Skeletal muscle satellite cell (primary cell): ENCODE measurements at regions not wholly inside any gene's neighbourhood (a gene's known extent, or its start where the extent isn't known, plus 50 kb on each side); places are given as distances from the start of the nearest gene placed in this dataset.

Experiments
- H3K27me3 ChIP-seq: 2 replicates; pipeline ENCODE4 v1.7.0; 2013; ENCODE audit warnings: low read length; ENCODE audit not compliant: control insufficient read depth, insufficient read depth
- H3K36me3 ChIP-seq: 2 replicates; pipeline ENCODE4 v1.7.0; 2013; ENCODE audit warnings: mild to moderate bottlenecking, control low read depth, low read length; ENCODE audit not compliant: insufficient read depth
- H3K4me1 ChIP-seq: 2 replicates; pipeline ENCODE4 v1.7.0; 2013; ENCODE audit warnings: low read length; ENCODE audit not compliant: control insufficient read depth, insufficient read depth
- H3K4me2 ChIP-seq: 2 replicates; pipeline ENCODE4 v1.7.0; 2013; ENCODE audit warnings: mild to moderate bottlenecking, low read length
- H3K4me3 ChIP-seq: 2 replicates; pipeline ENCODE4 v1.7.0; 2013; ENCODE audit warnings: low read length
- H3K9ac ChIP-seq: 2 replicates; pipeline ENCODE4 v1.7.0; 2013; ENCODE audit warnings: mild to moderate bottlenecking, low read depth, low read length, moderate library complexity
- H3K9me3 ChIP-seq: replicated peaks from 2 replicates; pipeline ENCODE4 v1.7.0; 2013; ENCODE audit warnings: mild to moderate bottlenecking, control low read depth, low read length

DNA sequence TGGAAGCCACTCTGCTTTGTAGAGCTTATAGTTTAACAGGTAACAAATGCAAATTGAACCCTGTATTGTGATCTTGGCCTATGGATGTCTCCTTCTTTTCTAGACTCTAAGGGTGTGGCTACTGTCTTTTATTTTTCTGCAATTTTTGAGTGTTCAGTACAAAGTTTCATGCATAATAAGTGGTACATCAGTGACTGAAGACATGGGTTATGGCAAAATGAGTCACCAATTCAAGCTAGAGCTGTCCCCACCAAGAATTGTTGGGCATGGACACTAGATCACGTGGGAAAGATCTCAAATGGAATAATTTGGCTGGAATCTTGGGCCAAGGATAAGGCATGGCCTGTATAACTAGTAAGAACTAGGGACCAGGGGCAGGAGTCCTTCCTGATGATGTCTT lies 228.4 kb upstream of the N4BP1 start:
- Histone ChIP-seq H3K36me3 (no peaks in the 10 kb centered on the region), H3K9me3 (no peaks in the 10 kb centered on the region), H3K9ac (no peak overlapping the region), H3K27me3 (no peaks in the 10 kb centered on the region), H3K4me1 (no peaks in the 10 kb centered on the region), H3K4me2 (no peak overlapping the region), H3K4me3 (no peak overlapping the region)

DNA sequence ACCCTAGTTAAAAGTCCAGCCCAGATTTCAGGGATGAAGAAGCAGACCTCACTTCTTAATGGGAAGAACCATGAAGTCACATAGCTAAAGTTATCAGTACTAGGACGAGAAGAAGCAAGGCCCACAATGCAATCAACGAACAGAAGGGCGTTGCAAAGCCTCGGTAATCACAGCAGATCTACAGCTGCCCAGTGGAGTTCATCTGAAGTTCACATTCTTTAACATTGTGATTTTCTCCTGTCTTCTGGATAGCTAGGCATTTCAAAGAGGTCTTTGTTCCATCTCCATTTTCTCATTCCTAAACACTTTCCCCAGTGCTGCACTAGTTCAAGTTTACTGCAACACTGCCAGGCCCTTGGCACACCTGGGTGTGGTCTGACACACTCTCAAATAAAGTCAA lies 226.7 kb upstream of the N4BP1 start:
- no peak overlapping the region for H3K4me3 ChIP-seq
- no peaks in the 10 kb centered on the region for H3K9me3 ChIP-seq
- H3K4me2 ChIP-seq, result no peak overlapping the region
- no peaks in the 10 kb centered on the region for H3K27me3 ChIP-seq
- no peaks in the 10 kb centered on the region for H3K36me3 ChIP-seq
- H3K9ac ChIP-seq, result no peak overlapping the region
- no peaks in the 10 kb centered on the region for H3K4me1 ChIP-seq

DNA sequence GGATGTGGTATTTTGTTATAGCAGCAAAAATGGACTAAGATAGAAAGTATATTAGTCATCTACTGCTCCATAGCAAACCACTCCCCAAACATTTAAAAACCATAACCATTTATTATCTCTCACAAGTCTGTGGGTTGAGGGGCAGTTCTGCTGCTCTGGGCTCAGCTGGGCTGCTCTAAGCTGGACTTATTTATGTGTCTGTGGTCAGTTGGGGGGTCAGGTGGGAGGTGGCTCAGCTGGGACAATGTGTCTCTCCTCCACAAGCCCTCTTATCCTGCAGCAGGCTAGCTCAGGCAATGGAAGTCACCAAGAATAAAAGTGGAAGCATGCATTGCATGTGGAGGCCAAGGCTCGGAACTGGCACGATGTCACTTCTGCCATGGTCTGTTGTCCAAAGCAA lies 226.1 kb upstream of the N4BP1 start:
- no peaks in the 10 kb centered on the region for H3K4me1 ChIP-seq

DNA sequence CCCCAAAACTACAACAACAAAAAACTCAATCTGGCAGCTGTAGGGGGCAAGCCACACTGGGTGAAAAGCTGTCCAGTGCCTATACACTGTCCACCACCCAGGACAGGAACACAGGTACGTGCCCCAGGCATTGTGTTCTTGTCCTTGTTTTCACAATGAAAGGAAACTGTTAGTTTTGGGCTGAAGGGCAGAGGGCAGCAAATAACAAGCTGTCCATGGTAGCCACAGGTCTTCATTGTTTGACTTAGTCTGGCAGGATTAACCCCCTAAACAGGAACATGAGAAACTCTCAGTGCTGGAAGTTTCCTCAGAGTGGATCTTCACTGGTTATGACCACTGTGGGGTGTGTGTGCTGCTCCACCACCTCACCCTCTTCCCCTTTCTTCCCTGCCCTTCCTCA lies 224.6 kb upstream of the N4BP1 start:
- no peaks in the 10 kb centered on the region for H3K36me3 ChIP-seq
- H3K4me3 ChIP-seq, result no peak overlapping the region
- H3K9ac ChIP-seq, result no peak overlapping the region
- H3K9me3 ChIP-seq, result no peaks in the 10 kb centered on the region
- H3K27me3 ChIP-seq, result no peaks in the 10 kb centered on the region
- no peak overlapping the region for H3K4me2 ChIP-seq
- H3K4me1 ChIP-seq, result no peaks in the 10 kb centered on the region

More for the DNA sequence above, 226.1 kb upstream of the N4BP1 start:
- no peaks in the 10 kb centered on the region for H3K9me3 ChIP-seq
- no peak overlapping the region for H3K9ac ChIP-seq
- no peak overlapping the region for H3K4me3 ChIP-seq
- H3K4me2 ChIP-seq, result no peak overlapping the region
- no peaks in the 10 kb centered on the region for H3K27me3 ChIP-seq
- H3K36me3 ChIP-seq, result no peaks in the 10 kb centered on the region

DNA sequence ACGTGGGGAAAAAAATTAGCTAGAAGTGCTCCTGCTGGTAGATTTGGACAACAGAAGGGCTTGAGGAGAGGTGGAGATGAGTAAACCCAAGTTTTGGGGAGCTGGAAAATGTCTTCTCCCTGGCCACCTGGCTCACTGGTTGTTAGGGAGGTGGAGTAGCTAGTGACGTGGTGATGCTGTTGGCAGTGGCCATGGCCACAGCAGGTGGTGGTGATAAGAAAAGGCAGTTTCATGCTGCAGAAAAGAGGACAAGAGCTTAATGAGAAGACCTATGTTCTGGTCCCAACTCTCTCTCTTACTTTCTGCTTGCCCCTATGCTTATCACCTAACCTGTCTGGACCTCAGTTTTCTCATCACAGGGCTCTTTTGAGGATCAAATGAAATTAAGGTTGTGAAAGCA lies 223.5 kb upstream of the N4BP1 start:
- no peaks in the 10 kb centered on the region for H3K36me3 ChIP-seq
- no peaks in the 10 kb centered on the region for H3K4me1 ChIP-seq
- no peak overlapping the region for H3K9ac ChIP-seq
- H3K4me3 ChIP-seq, result no peak overlapping the region
- H3K9me3 ChIP-seq, result peaks cover 5% of the 10 kb centered on the region
- H3K27me3 ChIP-seq, result no peaks in the 10 kb centered on the region
- H3K4me2 ChIP-seq, result no peak overlapping the region

DNA sequence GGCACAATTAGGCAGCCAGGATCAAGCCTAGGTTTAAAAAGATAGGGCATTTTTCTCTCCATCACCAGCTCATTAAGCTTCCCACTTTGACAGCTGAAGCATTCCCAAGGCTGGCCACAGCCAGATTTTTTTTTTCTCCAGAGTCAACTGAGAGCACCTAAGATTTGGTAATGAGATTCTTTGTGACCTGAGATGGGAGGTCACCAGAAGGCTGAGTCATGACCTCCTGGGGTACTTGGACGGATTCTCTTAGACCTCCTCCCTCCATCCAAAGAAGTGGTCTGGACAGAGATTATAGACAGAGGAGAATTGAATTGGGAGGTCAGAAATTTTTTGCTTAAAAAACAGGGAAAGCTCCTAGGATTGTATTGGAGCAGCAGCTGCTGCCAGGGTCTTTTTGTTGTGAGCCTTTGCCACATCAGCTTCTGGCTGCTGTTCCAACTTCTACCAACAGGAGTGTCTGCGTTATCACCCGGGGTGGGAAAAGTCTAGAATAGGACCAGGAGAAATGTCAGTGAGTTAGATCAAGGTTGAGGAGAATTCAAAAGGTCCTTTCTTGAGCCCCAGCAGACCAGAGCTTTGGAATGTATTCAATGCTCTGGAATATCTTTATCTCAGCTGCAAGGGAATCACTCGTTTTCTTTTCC lies 221.2 kb upstream of the N4BP1 start:
- no peak overlapping the region for H3K4me2 ChIP-seq
- H3K36me3 ChIP-seq, result no peaks in the 10 kb centered on the region
- H3K27me3 ChIP-seq, result no peaks in the 10 kb centered on the region
- no peak overlapping the region for H3K9ac ChIP-seq
- H3K4me3 ChIP-seq, result no peak overlapping the region
- peaks cover 5% of the 10 kb centered on the region for H3K9me3 ChIP-seq
- no peaks in the 10 kb centered on the region for H3K4me1 ChIP-seq

DNA sequence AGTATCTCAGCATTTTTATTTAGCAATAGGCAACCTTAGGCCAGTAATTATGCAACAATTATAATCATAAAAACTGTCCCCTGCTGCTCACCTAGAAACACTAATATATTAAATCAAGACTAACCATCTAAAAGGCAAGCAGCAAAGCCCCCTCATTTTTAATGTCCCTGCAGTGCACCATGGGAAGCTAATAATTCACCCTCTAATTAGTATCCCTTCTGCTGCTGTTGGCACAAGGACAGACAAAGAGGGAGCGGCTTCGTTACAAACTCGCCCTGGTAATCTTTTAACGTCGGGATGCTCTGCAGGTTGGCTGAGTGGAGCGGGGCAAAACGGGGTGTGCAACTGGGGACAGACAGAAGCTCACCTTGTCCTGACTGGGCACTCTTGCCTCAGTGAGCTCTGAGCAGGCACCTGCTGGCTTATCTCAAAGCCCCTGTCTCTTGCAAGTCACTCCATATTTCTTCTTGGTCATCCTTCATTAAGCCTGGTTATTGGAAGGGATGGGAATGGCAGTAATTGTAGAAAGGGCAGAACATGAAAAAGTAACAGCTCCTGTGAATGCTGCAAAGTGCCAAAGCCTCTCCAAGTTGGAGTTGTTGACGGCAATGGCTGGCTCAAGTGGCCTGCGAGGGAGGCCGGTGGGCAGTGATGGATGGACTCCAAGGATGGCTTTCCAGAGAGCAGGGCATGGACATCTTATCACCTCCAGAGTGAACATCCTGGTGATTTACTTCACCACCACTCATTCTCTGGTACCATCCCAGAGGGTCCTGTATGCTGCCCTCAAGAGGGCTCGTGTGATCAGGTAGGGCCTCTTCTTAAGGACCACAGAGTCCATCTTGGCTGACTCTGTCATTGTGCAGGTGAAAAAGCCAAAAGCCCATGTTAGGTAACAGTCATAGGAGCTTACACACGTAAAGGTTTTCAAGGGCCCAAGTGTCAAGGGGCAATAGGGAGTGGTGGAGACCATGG lies 219.6 kb upstream of the N4BP1 start:
- no peaks in the 10 kb centered on the region for H3K36me3 ChIP-seq
- H3K4me3 ChIP-seq, result no peak overlapping the region
- no peak overlapping the region for H3K4me2 ChIP-seq
- H3K9me3 ChIP-seq, result peaks cover 5% of the 10 kb centered on the region
- no peak overlapping the region for H3K9ac ChIP-seq
- H3K27me3 ChIP-seq, result no peaks in the 10 kb centered on the region
- no peaks in the 10 kb centered on the region for H3K4me1 ChIP-seq

DNA sequence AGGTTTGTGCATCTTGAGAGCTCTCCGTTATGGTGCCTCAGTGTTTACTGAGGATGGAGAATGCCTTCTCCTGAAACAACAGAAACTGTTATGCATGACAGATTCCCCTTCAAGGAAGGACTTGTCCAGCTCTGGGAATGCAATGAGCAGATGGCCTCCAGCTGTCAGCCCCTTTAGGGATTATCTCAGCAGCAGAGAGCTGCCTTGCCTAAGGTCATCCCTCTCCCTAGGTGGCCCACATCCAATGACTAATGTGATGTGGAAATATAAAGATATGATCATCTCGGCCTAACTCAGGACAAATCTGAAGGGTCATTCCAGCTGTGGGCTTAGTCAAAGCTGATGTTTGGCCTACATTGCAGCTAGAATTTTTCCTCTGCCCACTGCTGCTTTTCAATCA lies 214.3 kb upstream of the N4BP1 start:
- H3K36me3 ChIP-seq, result no peaks in the 10 kb centered on the region
- no peak overlapping the region for H3K9ac ChIP-seq
- H3K4me1 ChIP-seq, result no peaks in the 10 kb centered on the region
- H3K4me2 ChIP-seq, result no peak overlapping the region
- H3K9me3 ChIP-seq, result peaks cover 5% of the 10 kb centered on the region
- no peaks in the 10 kb centered on the region for H3K27me3 ChIP-seq
- no peak overlapping the region for H3K4me3 ChIP-seq

DNA sequence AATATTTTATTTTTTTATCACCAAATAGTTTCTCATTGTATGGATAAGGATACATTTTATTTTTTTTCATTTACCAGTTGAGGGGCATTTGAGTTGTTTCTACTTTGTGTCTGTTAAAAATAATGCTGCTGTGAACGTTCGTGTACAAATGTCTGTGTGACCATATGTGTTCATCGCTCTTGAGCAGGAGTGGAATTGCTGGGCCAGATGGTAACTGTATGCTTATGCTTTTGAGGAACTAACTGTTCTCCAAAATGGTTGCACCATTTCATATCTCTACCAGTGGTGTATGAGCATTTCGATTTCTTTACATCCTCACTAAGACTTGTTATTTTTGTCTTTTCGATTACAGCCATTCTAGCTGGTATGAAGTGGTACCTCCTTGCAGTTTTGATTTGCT lies 212.5 kb upstream of the N4BP1 start:
- Histone ChIP-seq H3K4me2 (no peak overlapping the region), H3K27me3 (no peaks in the 10 kb centered on the region), H3K4me1 (no peaks in the 10 kb centered on the region), H3K9ac (no peak overlapping the region), H3K4me3 (no peak overlapping the region), H3K36me3 (no peaks in the 10 kb centered on the region), H3K9me3 (peaks cover 3% of the 10 kb centered on the region)

DNA sequence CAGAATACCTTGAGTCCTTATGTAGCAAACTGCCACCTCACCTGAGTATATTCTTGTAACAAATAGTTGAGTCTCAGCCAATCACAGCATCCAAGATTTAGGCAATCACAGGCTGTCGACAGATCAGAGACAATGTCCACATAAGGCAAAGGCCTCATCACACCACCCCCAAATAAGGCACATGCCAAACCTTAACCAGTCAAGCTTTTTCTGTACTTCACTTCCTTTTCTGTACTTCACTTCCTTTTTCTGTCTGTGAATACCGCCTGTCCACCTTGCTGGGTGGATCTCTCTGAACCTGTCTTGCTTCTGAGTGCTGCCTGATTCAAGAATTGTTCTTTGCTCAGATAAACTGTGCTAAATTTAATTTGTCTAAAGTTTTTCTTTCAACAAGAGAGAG lies 210.4 kb upstream of the N4BP1 start:
- Histone ChIP-seq H3K4me1 (no peaks in the 10 kb centered on the region), H3K4me3 (no peak overlapping the region), H3K4me2 (no peak overlapping the region), H3K9ac (no peak overlapping the region), H3K36me3 (no peaks in the 10 kb centered on the region), H3K9me3 (peaks cover 6% of the 10 kb centered on the region), H3K27me3 (no peaks in the 10 kb centered on the region)

DNA sequence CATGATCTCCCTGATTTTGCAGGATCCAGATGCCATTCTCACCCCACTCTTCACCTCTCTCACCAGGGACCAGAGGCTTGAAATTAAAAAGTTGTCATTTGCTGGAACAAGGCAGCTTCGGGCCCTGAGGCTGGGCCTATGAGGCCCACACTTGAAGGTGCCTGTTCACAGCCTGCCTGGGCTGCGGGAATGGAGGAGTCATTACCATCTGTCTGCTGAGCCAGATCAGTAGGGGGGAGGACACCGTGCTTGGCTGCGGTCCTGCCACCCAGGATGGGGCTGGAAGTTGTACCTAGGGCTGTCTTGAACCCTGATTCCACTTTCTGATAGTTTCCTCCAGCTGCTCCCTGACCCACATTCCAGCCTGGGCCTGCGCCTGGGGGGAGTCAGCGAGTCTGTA lies 208.3 kb upstream of the N4BP1 start:
- Histone ChIP-seq H3K4me2 (no peak overlapping the region), H3K27me3 (no peaks in the 10 kb centered on the region), H3K9me3 (peaks cover 6% of the 10 kb centered on the region), H3K9ac (no peak overlapping the region), H3K4me1 (no peaks in the 10 kb centered on the region), H3K4me3 (no peak overlapping the region), H3K36me3 (no peaks in the 10 kb centered on the region)

DNA sequence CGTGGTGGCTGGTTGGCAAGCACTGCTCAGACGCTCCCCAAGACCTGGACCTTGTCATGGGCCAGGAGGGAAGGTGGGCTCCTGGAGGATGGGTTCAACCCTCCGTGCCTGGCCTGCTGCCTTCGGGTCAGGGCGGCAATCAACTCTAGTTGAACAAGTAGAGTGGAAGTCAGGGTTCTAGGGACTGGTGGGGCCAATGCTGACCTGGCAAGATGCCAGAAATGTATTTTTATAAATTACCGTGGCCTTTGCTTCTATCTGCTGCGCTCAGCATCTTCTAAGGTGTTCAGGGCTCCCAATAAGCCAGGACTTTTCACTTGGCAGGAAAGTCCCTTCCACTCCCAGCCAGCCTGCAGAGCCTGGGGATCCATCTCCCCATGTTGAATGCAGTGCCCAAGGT lies 207.1 kb upstream of the N4BP1 start:
- Histone ChIP-seq H3K36me3 (no peaks in the 10 kb centered on the region), H3K4me1 (no peaks in the 10 kb centered on the region), H3K9ac (no peak overlapping the region), H3K4me3 (no peak overlapping the region), H3K4me2 (no peak overlapping the region), H3K27me3 (no peaks in the 10 kb centered on the region), H3K9me3 (peaks cover 6% of the 10 kb centered on the region)
